Occipital lobe (tissue), 1 donor: ENCODE measurements at regions not wholly inside any gene's neighbourhood (a gene's known extent, or its start where the extent isn't known, plus 50 kb on each side); places are given as distances from the start of the nearest gene placed in this dataset.

ENCODE experiments used
- DNase-seq: peaks from one replicate; lab custom pipeline; 2025; lab: John Stamatoyannopoulos, UW

DNA sequence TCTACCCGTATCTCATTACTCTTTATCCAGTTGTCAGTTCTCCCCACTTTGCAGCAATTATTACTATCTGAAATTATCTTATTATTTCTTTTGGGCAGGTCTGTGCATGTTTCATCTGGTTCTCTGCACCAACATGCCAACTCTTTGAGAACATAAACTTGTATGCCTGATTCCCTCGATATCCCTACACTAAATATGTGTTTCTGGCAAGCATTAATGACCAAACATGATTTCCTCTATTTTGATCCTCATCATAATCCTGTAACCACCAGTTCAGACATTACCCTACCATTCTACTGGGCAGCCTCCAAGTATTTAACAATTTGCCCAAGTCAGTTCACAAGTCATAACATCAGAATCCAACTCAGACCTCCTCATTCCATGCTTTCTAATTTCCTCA, 426.1 kb downstream of the FOXO1 start:
- DNase-seq: no peak

DNA sequence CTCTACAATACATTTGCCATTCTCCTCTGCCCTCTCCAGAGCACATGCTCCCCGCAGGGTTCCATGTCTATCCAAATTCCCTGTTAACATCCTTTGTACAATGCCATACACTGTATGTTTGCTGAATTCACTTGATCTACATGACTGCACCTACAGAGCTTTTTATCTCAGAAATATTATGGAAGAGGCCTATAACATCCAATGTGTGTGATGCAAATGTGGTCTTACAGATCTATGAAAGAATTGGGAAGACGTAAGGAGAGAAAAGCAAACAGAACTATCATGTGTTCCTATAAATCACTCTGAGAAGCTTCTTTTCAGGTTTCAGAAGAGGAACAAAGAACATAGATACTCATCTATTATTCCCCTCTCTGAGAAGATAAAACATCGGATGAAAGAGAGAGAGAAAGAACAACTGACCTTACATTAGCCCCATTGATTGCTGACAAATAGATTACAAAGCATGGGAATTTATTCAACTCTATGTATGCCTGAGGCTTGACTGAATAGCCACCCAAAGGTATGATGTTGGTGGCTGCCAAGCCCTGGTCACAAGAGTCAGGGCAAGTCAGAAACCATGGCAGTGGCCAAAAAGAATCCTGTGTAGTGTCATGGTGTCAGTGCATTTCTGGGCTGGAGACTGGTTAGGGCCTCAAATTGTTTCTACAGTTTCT, 425.2 kb downstream of the FOXO1 start:
- no peak for DNase-seq

DNA sequence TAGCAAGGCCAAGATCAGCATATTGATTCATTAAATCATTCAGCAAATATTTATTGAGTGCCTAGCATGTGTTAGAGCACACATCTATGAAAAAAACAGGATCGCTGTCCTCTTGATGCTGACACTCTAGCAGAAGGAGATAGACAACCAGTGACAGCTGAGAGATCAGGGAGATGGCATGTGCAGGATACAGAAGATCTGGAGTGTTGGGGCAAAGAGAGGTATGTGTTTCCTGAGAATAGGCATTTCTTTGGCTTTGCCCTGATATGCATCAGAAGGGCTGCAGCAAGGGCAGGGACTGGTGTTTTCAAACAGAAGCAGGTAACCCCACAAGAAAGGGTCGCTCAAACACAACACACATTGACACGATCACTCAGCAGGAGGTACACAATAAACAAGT, 423.4 kb downstream of the FOXO1 start:
- DNase-seq: no peak

DNA sequence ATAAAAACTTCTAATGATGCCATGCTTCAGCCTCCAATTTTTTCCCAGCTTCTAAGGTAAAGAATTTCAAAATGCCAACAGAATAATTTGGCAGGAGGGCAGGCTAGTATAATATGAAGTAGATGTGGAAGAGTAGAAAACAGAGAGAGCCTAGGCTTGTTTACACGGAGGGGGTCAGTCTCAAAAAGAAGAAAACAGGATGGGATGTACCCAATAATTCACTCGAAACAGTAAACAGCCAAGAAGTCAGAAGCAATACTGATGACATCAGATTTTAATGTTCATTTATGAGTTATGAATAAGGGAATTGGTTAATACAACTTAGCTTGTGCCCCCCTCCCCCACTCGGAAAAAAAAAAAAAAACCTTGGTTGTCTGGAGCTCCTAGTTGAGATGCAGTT, 422.5 kb downstream of the FOXO1 start:
- DNase-seq: no peak

DNA sequence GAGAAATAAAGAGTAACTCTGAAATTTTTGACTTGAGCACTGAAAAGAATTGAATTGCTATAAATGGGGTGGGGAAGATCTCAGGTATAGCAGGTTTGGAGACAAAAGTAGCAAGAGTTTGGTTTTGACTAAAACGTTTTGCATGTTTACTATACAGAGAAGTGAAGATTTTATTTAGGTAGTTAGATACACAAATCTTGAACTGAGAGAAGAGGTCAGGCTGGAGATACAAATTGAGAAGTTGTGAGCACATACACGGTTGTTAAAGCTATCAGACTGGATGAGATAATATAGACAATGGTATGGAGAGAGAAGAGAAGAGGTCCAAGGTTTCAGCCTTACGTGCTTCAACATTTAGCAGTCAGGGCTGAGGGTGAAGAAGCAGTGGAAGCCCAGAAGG, 420.9 kb downstream of the FOXO1 start:
- no peak for DNase-seq

DNA sequence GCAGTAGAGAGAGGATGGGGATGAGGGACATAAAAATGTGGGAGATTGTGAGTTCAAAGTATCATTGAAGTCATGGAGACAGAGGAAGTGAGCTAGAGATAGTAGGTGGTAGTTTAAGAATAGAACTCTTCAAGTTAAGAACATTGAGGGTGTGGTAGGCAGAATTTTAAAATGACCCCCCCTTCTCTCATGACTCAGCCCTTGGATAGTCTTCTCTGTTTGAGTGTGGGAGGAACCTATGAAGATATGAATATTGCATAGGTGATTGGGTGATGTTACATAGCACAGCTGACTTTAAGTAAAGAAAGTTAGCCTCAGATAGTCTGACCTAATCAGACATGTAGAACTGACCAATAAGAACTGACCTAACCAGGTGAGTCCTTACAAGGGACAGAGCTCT, 418.6 kb downstream of the FOXO1 start:
- DNase-seq: no peak

DNA sequence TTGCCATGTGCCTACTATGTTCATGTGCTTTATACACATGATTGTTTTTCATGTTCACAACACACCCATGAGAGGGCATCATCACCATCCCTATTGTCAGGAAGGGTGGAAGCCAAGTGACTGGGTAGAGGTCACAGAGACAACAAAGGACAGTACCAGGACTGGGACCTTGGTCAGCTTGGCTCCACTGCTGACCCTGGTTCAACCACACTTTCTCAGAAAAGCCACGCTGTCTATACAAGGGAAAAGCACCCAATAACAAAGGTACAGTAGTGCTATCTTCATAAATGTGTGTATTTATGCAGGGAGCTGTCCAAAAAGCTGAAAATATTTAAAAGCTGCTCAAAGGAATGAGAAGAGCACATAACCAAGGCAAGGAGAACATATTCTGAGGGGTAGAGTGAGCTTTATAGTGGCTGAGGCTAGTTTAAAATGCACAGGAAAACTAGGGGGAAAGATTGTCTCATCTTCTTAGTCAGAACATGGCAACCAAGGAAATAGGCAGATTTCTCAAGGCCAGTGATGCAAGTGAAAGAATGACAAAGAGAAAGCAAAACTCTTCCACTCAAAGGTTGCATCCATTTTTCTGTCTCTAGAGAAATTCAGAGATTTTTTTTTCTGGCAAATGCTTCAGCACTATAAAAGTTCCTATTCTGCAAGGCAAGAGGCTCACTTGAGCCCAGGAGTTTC, 415.0 kb downstream of the FOXO1 start:
- DNase-seq: no peak

DNA sequence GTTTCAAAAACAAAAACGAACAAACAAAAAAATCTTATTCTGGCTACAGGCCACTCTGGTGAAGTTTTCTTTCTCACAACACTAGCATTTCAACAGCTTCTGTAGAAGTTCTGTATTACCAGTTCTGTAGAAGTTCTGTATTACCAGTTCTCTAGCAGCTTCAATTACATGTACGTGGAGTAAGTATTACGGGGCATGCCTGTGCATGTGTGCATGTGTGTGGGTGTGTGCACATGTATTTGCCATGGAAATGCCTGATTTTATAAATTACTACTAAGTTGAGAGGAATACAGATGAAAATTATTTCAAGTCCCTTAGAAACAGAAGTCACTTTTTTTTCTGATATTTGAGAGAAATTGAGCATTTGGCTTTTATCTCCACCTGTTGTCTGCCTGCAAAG, 414.2 kb downstream of the FOXO1 start:
- DNase-seq: no peak

DNA sequence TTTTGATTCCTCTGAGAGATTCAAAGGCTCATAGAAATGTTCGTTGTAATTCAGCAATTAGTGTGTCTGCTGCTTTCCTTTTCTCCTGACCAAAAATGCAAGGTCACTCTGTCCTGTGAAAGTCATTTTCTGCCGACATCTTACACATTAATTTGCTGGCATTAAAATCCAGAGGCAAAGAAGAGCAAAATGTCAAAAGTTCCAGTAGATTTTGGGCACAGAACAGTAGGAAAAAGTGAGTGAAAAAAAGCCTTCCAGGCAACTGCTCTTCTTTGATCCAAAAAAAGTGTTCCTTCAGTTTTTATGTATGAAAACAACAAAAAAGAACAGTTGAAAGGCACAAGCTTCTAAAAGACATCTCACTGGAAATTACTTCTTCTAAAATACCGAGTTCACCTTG, 413.8 kb downstream of the FOXO1 start:
- no peak for DNase-seq

DNA sequence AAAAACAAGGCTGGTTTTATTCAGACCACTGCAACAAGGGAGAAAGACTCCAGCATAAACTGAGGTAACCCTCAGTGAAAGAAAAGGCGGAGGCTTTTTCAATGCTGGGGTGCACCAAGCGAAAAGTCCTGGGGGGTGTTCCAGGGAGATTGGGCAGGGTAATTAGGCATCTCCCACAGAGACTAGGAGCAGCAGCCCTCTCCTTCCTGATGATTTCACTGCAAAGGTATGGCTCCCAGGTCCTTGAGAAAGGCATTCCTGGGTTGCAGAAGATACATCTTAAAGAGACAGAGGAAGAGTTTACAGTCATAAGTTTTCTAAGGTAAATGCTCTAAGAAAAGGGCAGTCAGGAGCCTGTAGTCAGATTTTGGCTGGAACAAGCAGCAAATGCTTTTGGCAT, 412.0 kb downstream of the FOXO1 start:
- no peak for DNase-seq

DNA sequence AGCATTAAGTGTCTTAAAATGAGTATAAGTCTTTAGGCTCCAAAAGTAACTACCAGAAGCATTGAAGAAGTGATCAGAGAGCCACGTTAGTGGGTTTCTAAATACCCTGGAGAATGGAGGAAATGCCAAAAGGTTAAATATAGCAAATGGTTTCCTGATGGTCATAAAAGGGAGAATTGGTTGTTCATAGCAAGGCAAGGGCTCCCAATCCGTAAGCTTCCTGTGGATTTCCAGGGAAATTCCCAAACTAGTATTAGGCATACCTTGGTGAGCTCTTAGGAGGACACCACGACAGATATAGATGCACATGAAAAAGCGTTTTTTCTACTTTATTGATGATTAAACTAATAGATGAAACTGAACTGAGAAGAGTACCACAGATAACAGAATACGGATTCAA, 410.9 kb downstream of the FOXO1 start:
- no peak for DNase-seq

DNA sequence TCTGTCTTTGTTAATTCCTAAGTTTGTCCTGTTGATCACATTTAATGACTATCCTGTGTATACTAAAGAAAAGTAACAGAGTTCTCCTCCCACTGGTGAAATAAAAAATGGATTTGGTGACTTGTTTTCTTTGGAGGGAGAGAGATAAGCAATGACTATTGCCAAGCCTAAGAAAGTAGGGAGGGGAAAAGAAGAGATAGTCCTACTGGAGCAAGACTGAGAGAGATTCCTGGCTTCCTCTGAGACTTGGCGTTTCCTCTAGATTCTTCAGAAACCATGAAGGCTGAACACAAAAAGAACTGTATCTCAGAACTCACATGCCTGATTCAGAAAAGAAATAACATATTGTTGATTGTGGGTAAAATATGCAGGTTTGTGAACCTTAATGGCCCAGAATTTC, 406.5 kb downstream of the FOXO1 start:
- no peak for DNase-seq

DNA sequence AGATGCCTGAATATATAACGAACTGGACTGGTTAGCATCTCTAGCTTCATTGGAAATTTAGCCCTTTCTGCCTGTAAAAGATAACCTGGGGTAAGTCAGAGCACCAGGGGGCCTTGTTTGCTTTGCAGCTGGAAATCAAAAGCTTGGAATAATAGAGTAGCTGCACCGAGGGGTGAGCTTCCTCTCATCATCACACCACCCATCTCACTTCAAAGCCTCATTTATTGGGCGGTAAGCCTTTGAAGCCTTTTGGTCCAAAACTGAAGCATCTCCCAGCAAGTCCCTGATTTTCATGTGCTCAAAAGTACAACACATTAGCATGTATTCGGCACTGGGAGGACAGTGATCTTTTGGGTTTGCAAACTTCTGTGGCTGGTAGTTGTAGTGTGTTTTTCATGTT, 405.1 kb downstream of the FOXO1 start:
- no peak for DNase-seq

DNA sequence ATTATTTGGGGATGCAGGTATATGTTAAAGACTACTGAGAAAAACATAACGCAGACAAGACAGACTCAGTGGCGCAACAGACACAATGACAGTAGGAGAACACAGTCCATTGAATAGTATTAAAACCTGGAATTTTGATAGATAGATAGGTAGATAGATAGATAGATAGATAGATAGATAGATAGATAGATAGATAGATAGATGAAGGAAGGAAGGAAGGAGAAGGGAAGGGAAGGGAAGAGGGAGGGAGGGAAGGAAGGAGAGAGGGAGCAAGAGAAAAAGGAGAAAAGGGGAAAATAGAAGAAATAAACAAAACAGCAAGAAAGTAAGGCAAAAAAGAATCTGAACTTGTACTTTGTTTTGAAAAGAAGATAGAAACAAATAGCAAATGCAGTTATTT, 404.5 kb downstream of the FOXO1 start:
- DNase-seq: no peak

DNA sequence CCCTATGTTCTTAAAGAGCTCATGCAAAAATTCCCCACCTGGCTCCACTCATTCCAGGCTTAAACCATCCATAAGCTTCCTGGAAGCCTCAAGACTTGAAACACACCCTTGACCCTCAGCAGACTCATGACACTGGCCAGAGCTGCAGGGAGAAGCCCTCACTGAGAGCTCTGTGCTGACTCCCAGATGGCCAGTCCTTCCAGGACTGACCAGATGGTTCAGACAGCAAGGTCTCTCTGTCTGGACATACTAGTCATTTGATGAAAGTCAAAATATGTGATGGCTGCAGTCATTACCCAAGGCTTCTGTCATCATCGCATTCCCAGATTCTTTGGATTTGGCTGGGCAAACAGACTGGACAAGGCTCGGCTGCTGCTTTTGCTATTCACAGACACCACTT, 397.4 kb downstream of the FOXO1 start:
- no peak for DNase-seq

DNA sequence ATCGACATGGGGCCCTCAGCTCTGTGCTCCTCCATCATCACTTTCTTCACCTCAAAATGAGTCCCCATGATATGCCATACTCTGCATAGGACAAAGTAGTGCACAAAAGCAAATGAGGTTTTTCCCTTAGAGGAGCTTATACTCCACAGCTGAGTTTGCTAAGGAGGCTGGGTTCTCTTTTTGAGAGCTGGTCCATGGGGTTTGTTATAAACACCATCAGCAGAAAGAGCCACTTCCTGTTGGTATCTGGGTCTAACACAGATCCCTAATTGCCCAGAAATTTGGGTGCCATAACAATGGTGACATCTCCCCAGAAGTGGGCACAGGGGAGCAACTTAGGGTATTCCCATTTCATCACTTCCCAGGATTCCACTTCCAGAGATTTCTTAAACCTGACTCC, 395.7 kb downstream of the FOXO1 start:
- no peak for DNase-seq

DNA sequence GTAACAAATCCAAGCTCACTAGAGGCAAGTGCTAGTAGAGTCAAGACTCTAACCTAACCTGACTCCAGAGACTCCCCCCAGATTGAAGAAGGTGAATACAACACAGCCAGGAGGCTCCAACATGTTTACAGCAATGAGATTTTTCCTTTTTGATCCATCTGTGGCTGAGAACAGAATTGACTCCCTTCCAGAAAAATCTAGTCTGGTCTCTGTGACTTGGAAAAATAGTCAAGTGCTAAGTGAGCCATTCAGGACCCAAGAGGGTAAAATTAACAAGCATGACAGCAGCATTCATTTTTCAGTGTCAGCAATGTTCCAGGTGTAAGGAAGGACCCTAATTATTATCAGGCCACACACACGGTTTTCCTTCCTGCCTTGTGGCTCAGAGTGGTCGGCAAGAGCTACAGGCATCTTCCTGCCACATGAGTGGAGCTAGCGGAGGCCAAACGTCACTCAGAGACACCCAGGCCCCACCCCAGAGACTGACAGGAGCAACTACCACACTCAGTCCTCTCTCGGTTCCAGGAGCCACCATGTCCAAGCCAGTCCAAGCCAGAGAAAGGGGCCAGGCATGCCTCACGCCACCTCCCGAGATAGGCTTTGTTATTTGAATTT, 395.1 kb downstream of the FOXO1 start:
- no peak for DNase-seq

DNA sequence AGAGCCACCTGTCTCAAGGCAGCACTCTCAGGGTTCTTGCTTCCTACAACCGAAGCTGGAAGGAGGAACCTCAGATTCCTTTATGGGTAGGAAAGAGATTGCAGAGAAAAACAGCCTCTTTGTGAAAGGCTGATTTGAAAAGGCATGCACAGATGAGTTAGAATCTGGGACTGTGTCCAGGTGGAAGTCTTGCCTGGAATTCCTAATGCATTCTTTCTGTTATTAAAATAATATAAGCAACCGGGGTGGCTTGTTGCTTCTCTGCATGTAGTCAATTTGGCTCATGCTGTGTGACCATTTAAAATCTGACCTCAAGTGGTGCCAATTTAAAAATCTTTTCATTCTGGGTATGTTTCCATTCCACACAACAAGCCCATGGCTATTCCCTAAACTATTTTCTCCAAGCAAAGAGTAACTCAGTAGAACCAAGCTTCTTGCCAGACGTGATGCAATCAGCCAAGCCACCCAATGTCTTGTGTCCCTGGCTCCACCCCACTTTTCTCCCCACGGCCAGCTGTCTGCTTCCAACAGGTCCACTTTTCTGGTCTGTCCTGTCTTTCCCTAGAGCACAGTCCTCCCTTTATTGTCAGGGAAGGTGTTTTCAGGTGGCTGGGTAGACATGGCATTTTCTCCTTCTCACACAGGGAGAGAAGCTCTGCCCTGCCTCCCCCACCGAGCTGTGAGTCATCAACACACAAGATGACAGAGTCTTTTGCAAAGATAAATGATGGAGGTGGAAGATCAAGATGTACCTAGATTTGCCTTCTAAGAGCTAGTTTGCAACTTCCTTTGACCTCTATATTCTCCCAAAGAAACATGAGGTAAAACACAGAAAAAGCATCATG, 394.3 kb downstream of the FOXO1 start:
- DNase-seq: peak; percentile 38

DNA sequence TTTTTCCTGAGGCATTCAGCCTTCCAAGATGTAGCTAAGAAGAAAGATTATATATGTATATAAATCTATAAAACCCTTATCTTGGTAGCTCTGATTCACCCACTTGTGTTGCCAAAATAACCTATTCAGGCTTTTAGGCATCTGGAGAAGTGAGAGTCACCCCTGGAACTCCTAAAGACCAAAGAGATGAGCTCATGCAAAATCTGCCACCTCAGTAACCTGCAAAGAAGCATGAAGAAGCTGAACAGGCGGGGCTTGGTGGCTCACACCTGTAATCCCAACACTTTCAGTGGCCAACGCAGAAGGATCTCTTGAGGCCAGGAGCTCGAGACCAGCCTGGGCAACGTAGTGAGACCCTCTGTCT, 393.7 kb downstream of the FOXO1 start:
- no peak for DNase-seq

DNA sequence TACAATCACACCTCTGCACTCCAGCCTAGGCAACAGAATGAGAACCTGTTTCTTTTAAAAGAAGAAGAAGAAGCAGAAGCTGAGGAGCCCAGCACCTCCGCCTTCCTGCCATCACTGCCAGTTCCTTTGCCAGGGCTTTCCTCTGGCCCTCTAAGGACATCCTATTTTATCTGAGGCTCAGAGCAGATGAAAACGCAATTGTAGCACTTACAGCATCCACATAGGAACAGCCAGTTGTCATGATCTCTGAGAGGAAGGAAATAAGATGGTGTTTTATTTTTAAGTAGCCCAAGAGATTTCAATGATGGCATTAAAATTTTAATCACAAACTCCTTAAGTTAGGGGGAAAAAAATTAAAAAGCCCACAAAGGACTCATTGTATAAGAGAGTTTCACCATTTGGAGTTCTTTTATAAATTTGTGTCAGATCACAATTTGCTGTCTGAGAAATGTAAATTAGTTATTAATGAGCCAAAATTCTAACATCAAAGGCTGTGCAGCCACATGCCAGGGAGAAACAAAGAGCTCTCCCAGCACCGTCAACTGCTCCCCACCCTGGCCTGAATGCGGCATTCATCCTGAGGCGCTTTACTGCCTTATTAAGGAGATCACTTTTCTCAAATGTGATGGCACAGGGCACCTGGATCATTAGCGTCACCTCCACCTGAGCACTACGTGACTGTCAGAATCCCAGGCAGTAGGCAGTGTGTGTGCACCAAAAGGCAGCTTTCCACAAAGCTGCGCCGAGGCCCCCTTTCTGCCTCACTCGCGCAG, 393.0 kb downstream of the FOXO1 start:
- DNase-seq: peak; percentile 22

DNA sequence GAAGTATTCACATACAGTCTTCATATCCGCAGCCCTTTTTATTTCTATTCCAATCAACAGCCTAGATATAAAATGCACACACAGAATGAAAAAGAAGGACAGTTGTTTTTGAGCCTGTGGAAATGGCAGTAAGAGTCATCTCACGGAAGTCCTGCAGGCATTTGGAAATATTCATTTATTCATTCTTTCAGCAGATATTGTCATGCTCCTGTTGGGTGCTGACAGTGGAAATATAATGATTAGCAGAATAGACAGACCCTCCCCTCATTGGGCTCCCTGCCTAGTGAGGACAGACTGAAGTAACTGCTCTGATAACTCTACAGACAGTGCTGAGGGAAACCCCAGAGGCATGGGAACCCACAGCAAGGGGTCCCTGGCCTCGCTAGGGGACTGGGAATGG, 392.3 kb downstream of the FOXO1 start:
- no peak for DNase-seq

DNA sequence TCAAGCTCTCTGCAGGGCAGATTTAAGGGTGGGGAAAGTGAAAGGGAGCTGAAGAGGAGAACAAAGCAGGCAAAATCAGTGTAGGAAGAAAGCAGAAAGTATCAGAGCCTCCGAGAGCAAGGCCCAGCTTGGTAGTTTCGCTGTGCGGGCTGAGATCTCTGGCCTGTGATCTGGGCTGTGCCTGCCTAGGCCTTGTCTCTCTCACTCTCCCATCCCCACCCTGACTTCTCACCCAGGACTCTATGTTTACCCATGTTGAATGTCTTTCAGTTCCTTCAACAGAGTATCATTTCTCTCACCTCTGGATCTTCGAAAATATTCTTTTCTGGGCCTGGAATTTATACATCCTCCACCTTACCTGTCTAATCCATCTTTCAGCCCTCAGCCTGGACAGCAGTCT, 391.3 kb downstream of the FOXO1 start:
- DNase-seq: no peak
